ENCODE measurements at regions not wholly inside any gene's neighbourhood (a gene's known extent, or its start where the extent isn't known, plus 50 kb on each side); places are given as distances from the start of the nearest gene placed in this dataset.

- Histone ChIP-seq H3K4me3 (ENCODE audit: low read length) (no peak overlapping the region), H3K9ac (ENCODE audit: low read depth, low read length) (no peak overlapping the region), H3K4me1 (ENCODE audit: control insufficient read depth, insufficient read depth, low read length) (no peaks in the 10 kb centered on the region)
Measured at GRCh38 chr17:77723071-77723908, 235.2 kb upstream of the TNRC6C start.

DNA sequence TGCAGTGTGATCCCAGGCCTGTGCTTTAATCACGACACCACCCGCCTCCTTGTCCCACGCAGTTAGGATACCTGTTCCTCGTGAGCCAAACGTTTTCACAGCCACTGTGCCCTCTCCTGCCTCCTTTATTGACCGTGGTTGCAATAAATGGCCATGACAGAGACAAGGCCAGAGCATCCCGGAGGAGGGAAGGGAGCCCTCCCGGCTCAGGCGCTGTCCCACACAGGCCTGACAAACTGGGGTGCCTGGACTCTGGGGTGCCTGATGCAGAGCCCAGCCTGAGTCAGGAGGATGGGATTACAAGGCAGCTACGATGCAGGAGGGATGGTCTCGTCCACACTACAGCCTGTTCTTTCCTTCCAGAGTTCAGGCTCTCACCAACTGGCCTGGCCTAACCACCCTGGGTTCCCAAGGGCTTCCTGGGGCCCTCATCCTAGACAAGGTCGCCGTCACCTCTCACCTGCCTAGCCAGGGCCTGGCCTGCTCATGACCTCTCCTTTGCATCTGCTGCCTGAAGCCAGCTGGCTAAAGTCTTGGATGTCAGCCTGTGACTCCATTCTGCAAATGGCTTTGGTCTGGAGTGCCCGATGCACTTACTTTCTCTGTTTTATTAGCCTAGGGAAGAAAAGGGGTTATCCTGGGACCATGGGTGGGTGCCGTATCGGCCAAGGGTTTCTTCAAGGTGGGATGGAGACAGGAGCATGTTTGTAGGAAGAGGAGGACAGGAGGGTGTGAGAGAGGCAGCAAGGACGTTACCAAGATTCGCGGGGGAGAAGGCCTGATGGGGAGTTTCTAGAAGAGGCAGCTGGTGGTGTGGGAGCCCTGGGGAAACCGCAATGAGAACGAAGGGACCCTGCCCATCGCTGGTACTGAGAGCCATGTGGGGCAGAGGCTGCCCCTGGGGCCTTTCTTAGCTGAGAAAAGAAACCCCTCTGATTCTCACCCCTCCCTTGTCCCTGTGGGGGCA lies 234.3 kb upstream of the TNRC6C start:
- Histone ChIP-seq H3K9ac (ENCODE audit: low read depth, low read length) (no peak overlapping the region), H3K4me1 (ENCODE audit: control insufficient read depth, insufficient read depth, low read length) (no peaks in the 10 kb centered on the region), H3K4me3 (ENCODE audit: low read length) (no peak overlapping the region), H3K9me3 (replicated peaks; ENCODE audit: low read length) (no peaks in the 10 kb centered on the region), H3K36me3 (ENCODE audit: insufficient read depth, low read length) (no peaks in the 10 kb centered on the region), H3K27me3 (ENCODE audit: control insufficient read depth, insufficient read depth, low read length) (peaks cover 69% of the 10 kb centered on the region), H3K4me2 (ENCODE audit: low read length) (no peak overlapping the region)

More at GRCh38 chr17:77723071-77723908, 235.2 kb upstream of the TNRC6C start:
- Histone ChIP-seq H3K9me3 (replicated peaks; ENCODE audit: low read length) (no peaks in the 10 kb centered on the region), H3K27me3 (ENCODE audit: control insufficient read depth, insufficient read depth, low read length) (peaks cover 60% of the 10 kb centered on the region), H3K4me2 (ENCODE audit: low read length) (no peak overlapping the region), H3K36me3 (ENCODE audit: insufficient read depth, low read length) (no peaks in the 10 kb centered on the region)

DNA sequence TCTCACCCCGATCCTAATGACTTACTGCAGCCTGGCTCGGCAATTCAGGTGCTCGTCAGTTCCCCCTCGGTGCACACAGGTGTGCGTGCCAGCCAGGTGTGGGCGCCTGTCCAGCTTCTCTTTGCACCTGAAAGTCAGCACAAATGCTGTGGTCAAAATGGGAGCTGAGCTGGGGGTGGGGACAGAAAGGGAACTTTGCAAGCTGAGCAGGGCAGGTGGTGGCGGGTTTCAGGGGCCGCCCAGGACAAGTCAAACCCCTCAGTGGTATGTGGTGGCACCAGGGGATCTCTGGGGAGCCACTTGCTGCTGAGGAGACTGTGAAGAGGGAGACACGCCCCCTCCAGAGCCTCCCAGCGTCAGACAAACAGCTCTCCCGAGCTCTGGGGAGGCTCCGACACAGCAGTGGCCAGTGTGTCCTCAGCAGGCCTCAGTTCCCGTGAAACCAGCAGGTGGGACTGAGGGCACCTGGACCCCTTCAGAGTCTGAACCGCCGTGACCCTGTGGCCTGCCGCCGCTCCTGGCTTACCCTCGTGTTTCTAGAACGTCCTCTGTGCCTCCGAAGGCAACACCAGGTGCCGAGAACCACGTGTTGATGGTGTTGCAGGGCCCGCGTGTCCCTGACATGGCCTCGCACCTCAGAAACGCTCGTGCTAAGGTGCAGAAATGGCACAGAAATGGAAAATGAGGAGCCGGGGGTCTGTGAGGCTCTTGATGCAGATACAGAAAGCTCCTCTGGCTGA lies 233.5 kb upstream of the TNRC6C start:
- H3K9ac ChIP-seq (ENCODE audit: low read depth, low read length): no peak overlapping the region
- no peaks in the 10 kb centered on the region for H3K4me1 ChIP-seq (ENCODE audit: control insufficient read depth, insufficient read depth, low read length)
- no peaks in the 10 kb centered on the region for H3K36me3 ChIP-seq (ENCODE audit: insufficient read depth, low read length)
- H3K4me2 ChIP-seq (ENCODE audit: low read length): no peak overlapping the region
- no peak overlapping the region for H3K4me3 ChIP-seq (ENCODE audit: low read length)
- H3K9me3 ChIP-seq (replicated peaks; ENCODE audit: low read length): no peaks in the 10 kb centered on the region
- peaks cover 73% of the 10 kb centered on the region for H3K27me3 ChIP-seq (ENCODE audit: control insufficient read depth, insufficient read depth, low read length)

DNA sequence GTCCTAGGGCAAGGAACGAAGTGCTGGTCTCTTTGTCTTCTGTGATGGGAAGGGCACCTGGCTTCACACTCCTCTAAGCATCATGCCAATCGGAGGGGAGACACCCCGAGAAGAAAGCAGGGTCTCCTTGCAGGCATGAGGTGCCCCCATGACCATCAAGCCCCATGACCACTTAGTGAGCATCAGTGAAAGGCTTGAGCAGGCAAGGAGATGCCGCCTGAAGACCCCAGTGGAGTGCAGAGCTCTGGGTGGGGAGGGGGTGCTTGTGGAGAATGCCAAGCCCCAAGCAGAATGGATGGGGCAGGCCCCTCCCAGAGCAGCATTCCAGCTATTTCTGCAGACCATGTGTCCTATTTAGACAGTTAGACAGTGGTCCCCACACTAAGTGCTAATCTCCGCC lies 232.7 kb upstream of the TNRC6C start:
- H3K36me3 ChIP-seq (ENCODE audit: insufficient read depth, low read length): no peaks in the 10 kb centered on the region
- no peak overlapping the region for H3K9ac ChIP-seq (ENCODE audit: low read depth, low read length)
- H3K9me3 ChIP-seq (replicated peaks; ENCODE audit: low read length): no peaks in the 10 kb centered on the region
- H3K4me2 ChIP-seq (ENCODE audit: low read length): no peak overlapping the region
- peaks cover 76% of the 10 kb centered on the region for H3K27me3 ChIP-seq (ENCODE audit: control insufficient read depth, insufficient read depth, low read length)
- H3K4me3 ChIP-seq (ENCODE audit: low read length): no peak overlapping the region
- no peaks in the 10 kb centered on the region for H3K4me1 ChIP-seq (ENCODE audit: control insufficient read depth, insufficient read depth, low read length)

GRCh38 chr17:77726549-77727006 lies 231.9 kb upstream of the TNRC6C start:
- Histone ChIP-seq H3K36me3 (ENCODE audit: insufficient read depth, low read length) (no peaks in the 10 kb centered on the region), H3K27me3 (ENCODE audit: control insufficient read depth, insufficient read depth, low read length) (peaks cover 74% of the 10 kb centered on the region), H3K4me2 (ENCODE audit: low read length) (no peak overlapping the region), H3K4me3 (ENCODE audit: low read length) (no peak overlapping the region), H3K4me1 (ENCODE audit: control insufficient read depth, insufficient read depth, low read length) (no peaks in the 10 kb centered on the region), H3K9ac (ENCODE audit: low read depth, low read length) (no peak overlapping the region), H3K9me3 (replicated peaks; ENCODE audit: low read length) (no peaks in the 10 kb centered on the region)

DNA sequence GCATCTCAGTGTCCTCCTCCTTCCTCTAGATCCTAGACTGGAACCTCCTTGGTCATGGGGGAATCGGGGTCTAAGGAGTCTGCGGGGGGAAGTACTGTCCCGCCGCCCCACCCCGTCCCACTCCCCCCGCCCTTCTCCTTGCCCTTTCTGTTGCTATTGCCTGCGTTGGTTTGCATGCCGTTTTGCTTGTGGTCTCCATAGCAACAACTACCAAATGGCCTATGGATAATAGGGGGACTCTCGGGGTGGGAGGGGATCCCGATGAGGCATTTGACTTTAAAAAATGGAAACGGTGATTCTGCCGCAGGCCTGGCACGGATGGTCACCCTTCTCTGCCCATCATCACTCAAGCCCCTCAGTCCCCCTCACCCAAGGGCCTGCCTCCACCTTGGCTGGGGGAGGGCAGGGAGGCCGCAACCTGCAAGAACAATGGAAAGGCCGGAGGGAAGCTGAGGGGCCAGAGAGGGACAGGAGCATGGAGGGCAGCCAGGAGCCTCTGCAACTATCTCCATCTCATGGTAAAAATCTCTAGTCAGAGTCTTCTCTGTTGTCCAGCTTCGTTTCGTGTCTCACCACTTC lies 231.4 kb upstream of the TNRC6C start:
- no peak overlapping the region for H3K4me2 ChIP-seq (ENCODE audit: low read length)
- no peaks in the 10 kb centered on the region for H3K4me1 ChIP-seq (ENCODE audit: control insufficient read depth, insufficient read depth, low read length)
- H3K36me3 ChIP-seq (ENCODE audit: insufficient read depth, low read length): no peaks in the 10 kb centered on the region
- H3K9me3 ChIP-seq (replicated peaks; ENCODE audit: low read length): no peaks in the 10 kb centered on the region
- peaks cover 74% of the 10 kb centered on the region for H3K27me3 ChIP-seq (ENCODE audit: control insufficient read depth, insufficient read depth, low read length)
- no peak overlapping the region for H3K9ac ChIP-seq (ENCODE audit: low read depth, low read length)
- no peak overlapping the region for H3K4me3 ChIP-seq (ENCODE audit: low read length)

GRCh38 chr17:77728474-77728795 lies 230.1 kb upstream of the TNRC6C start:
- peaks cover 3% of the 10 kb centered on the region for H3K9me3 ChIP-seq (replicated peaks; ENCODE audit: low read length)
- H3K4me3 ChIP-seq (ENCODE audit: low read length): no peak overlapping the region
- H3K4me2 ChIP-seq (ENCODE audit: low read length): no peak overlapping the region
- H3K4me1 ChIP-seq (ENCODE audit: control insufficient read depth, insufficient read depth, low read length): no peaks in the 10 kb centered on the region
- H3K36me3 ChIP-seq (ENCODE audit: insufficient read depth, low read length): no peaks in the 10 kb centered on the region
- peaks cover 74% of the 10 kb centered on the region for H3K27me3 ChIP-seq (ENCODE audit: control insufficient read depth, insufficient read depth, low read length)
- no peak overlapping the region for H3K9ac ChIP-seq (ENCODE audit: low read depth, low read length)

GRCh38 chr17:77728871-77729270 lies 229.6 kb upstream of the TNRC6C start:
- Histone ChIP-seq H3K27me3 (ENCODE audit: control insufficient read depth, insufficient read depth, low read length) (peaks cover 74% of the 10 kb centered on the region), H3K4me3 (ENCODE audit: low read length) (no peak overlapping the region), H3K9ac (ENCODE audit: low read depth, low read length) (no peak overlapping the region), H3K9me3 (replicated peaks; ENCODE audit: low read length) (peaks cover 3% of the 10 kb centered on the region), H3K36me3 (ENCODE audit: insufficient read depth, low read length) (no peaks in the 10 kb centered on the region), H3K4me2 (ENCODE audit: low read length) (no peak overlapping the region), H3K4me1 (ENCODE audit: control insufficient read depth, insufficient read depth, low read length) (no peaks in the 10 kb centered on the region)

DNA sequence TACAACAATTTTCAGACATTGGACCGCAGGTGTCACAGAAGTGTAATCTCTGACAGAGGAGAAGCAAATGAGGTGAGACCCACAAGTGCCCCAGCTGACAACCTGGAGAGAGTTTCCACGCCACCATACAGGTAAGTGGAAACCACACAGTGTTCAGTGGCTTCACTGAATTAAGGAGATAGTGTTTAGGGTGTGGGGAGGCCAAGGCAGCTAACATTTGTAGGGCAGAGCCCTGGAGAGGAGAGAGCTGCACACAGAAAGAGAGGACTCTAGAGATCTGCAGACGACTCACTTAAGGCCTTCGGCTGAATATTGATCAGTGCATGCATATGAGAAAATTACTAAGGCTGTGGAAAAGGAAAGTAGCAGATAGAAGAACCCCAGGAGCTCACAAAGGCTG lies 228.9 kb upstream of the TNRC6C start:
- Histone ChIP-seq H3K27me3 (ENCODE audit: control insufficient read depth, insufficient read depth, low read length) (peaks cover 74% of the 10 kb centered on the region), H3K4me2 (ENCODE audit: low read length) (no peak overlapping the region), H3K4me1 (ENCODE audit: control insufficient read depth, insufficient read depth, low read length) (no peaks in the 10 kb centered on the region), H3K4me3 (ENCODE audit: low read length) (no peak overlapping the region), H3K9me3 (replicated peaks; ENCODE audit: low read length) (peaks cover 3% of the 10 kb centered on the region), H3K9ac (ENCODE audit: low read depth, low read length) (no peak overlapping the region), H3K36me3 (ENCODE audit: insufficient read depth, low read length) (no peaks in the 10 kb centered on the region)

- H3K4me2 ChIP-seq (ENCODE audit: low read length): no peak overlapping the region
- H3K9me3 ChIP-seq (replicated peaks; ENCODE audit: low read length): peaks cover 3% of the 10 kb centered on the region
- no peaks in the 10 kb centered on the region for H3K36me3 ChIP-seq (ENCODE audit: insufficient read depth, low read length)
- H3K27me3 ChIP-seq (ENCODE audit: control insufficient read depth, insufficient read depth, low read length): peaks cover 80% of the 10 kb centered on the region
- no peak overlapping the region for H3K9ac ChIP-seq (ENCODE audit: low read depth, low read length)
- no peaks in the 10 kb centered on the region for H3K4me1 ChIP-seq (ENCODE audit: control insufficient read depth, insufficient read depth, low read length)
- H3K4me3 ChIP-seq (ENCODE audit: low read length): no peak overlapping the region
Measured at GRCh38 chr17:77730376-77730775, 228.1 kb upstream of the TNRC6C start.
